MM.1S (cell line): ENCODE measurements at regions not wholly inside any gene's neighbourhood (a gene's known extent, or its start where the extent isn't known, plus 50 kb on each side); places are given as distances from the start of the nearest gene placed in this dataset.

ENCODE experiments used
- EZH2phosphoT487 ChIP-seq: fragments of 300-600 bp; sonication (generic); IDR thresholded peaks from 2 replicates; pipeline ENCODE4 v1.6.1; 2018; ENCODE audit warnings: antibody characterized with exemption, low read length
- TF ChIP-seq, protein P1 (sequence below): fragments of 300-600 bp; sonication (generic); IDR thresholded peaks from 2 replicates; pipeline ENCODE4 v1.5.1; 2016; ENCODE audit warnings: antibody characterized with exemption, low read length, mixed read lengths

DNA sequence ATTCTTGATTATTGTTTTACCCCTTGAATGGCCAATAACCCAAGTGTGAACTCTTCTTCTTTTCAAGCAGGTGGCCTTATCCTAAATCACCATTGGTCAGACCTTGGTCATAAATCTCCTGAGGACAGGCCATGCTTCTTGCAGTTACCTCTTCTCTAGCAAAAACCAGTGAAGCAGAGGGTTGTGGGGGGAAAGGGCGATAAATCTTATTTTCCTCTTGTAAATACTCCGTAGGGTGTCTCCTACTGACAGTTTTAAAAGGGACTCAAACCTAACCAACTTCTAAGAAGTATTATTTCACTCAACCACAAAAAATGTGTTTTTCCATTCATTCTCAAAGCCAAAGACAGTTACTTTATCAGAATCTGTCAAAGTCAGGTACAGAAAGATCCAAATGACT is 168.1 kb upstream of the RMP24 start:
- TF ChIP-seq, protein P1, sequence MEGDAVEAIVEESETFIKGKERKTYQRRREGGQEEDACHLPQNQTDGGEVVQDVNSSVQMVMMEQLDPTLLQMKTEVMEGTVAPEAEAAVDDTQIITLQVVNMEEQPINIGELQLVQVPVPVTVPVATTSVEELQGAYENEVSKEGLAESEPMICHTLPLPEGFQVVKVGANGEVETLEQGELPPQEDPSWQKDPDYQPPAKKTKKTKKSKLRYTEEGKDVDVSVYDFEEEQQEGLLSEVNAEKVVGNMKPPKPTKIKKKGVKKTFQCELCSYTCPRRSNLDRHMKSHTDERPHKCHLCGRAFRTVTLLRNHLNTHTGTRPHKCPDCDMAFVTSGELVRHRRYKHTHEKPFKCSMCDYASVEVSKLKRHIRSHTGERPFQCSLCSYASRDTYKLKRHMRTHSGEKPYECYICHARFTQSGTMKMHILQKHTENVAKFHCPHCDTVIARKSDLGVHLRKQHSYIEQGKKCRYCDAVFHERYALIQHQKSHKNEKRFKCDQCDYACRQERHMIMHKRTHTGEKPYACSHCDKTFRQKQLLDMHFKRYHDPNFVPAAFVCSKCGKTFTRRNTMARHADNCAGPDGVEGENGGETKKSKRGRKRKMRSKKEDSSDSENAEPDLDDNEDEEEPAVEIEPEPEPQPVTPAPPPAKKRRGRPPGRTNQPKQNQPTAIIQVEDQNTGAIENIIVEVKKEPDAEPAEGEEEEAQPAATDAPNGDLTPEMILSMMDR = no peak
- no peak for TF ChIP-seq EZH2phosphoT487
